K562 (cell line): ENCODE measurements at regions not wholly inside any gene's neighbourhood (a gene's known extent, or its start where the extent isn't known, plus 50 kb on each side); places are given as distances from the start of the nearest gene placed in this dataset.
A peak's percentile ranks its signal among the peaks of the same experiment; 100 is the strongest.

Source experiments
- ATAC-seq: fragments of 200-7000 bp; cut with Tn5 transposase; 3 replicates; pipeline ENCODE4 v1.9.1; 2020; ENCODE audit warnings: moderate library complexity
- BruUV-seq: library from RNA; stranded (reverse); fragments of 400-500 nt; replicated peaks from 2 replicates; lab custom pipeline; 2021; lab: Mats Ljungman, UMichigan
- CTCF ChIA-PET: fragments of 300-600 bp; formaldehyde crosslinking; extraction: SDS; loops from one replicate; lab custom pipeline; 2021; ENCODE audit warnings: low intra/inter-chr PET ratio; lab: Yijun Ruan, JAX
- POLR2A ChIA-PET: fragments of 300-600, 350-650 bp; sonication (Branson Sonifier 250); formaldehyde crosslinking; extraction: SDS; loops from one replicate; lab custom pipeline; 2021; ENCODE audit warnings: antibody characterized with exemption, inconsistent platforms; lab: Yijun Ruan, JAX
- DNase-seq, 4 experiments: peaks; one replicate each; pipeline versions ENCODE4 v3.0.0 to v3.0.0-alpha.2; 2011 to 2018; ENCODE audit warnings: low spot score in 3 of 4, mixed read lengths in 3 of 4; ENCODE audit errors: extremely low read depth in 1 of 4
- FAIRE-seq: peaks from 2 replicates; lab custom pipeline; 2011; peaks lifted over from hg19 to GRCh38; lab: Jason Lieb, UNC
- H2AFZ ChIP-seq: 2 replicates; pipeline ENCODE4 v1.6.0; 2011; ENCODE audit warnings: low read depth, low read length, control low read depth, inconsistent platforms
- H3K27ac ChIP-seq: fragments of 200-600 bp; 3 replicates; pipeline ENCODE4 v1.8.0; 2011; ENCODE audit warnings: low read depth, mild to moderate bottlenecking, control low read depth, inconsistent platforms, low read length, moderate library complexity, mixed read lengths; ENCODE audit errors: extremely low read depth
- H3K27me3 ChIP-seq, 2 experiments: fragments of 300-600 bp in 1 of 2; 2 replicates in 1 of 2; 3 replicates in 1 of 2; pipeline versions ENCODE4 v1.6.0 to v1.8.0; 2011; ENCODE audit warnings: inconsistent platforms in 2 of 2, low read length in 2 of 2, mild to moderate bottlenecking in 1 of 2, mixed read lengths in 1 of 2, moderate library complexity in 1 of 2; ENCODE audit not compliant: control insufficient read depth in 2 of 2, insufficient read depth in 2 of 2
- H3K36me3 ChIP-seq: fragments of 300-600 bp; 3 replicates; pipeline ENCODE4 v1.8.0; 2011; ENCODE audit warnings: mild to moderate bottlenecking, low read length, inconsistent platforms; ENCODE audit not compliant: control insufficient read depth, insufficient read depth
- H3K4me1 ChIP-seq, 2 experiments: fragments of 200-600 bp in 1 of 2; replicated peaks in 1 of 2; 2 replicates in 1 of 2; 3 replicates in 1 of 2; pipeline versions ENCODE4 v1.5.1 to v1.8.0; 2011; ENCODE audit warnings: inconsistent platforms in 2 of 2, low read length in 2 of 2, mild to moderate bottlenecking in 1 of 2, mixed read lengths in 1 of 2, moderate library complexity in 1 of 2; ENCODE audit not compliant: control insufficient read depth in 2 of 2, insufficient read depth in 2 of 2
- H3K4me2 ChIP-seq: 2 replicates; pipeline ENCODE4 v1.6.1; 2011; ENCODE audit warnings: low read length, control low read depth, inconsistent platforms, mixed read lengths; ENCODE audit not compliant: insufficient read depth
- H3K4me3 ChIP-seq: fragments of 200-600 bp; sonication (generic), shearing (Covaris generic); 2 replicates; pipeline ENCODE4 v1.5.1; 2016; ENCODE audit warnings: control low read depth, inconsistent platforms
- H3K79me2 ChIP-seq: fragments of 200-600 bp; 3 replicates; pipeline ENCODE4 v1.8.0; 2011; ENCODE audit warnings: low read length, inconsistent platforms; ENCODE audit not compliant: control insufficient read depth, insufficient read depth
- H3K9ac ChIP-seq, 2 experiments: 2 replicates each; pipeline versions ENCODE4 v1.6.0 to v1.6.1; 2011; ENCODE audit warnings: low read depth in 2 of 2, low read length in 2 of 2, control low read depth in 1 of 2, inconsistent platforms in 1 of 2, mild to moderate bottlenecking in 1 of 2, mixed read lengths in 1 of 2; ENCODE audit not compliant: insufficient read depth in 1 of 2
- H3K9me1 ChIP-seq: one replicate; pipeline ENCODE4 v1.6.0; 2011; ENCODE audit warnings: inconsistent platforms, mild to moderate bottlenecking, low read length, moderate library complexity; ENCODE audit not compliant: control insufficient read depth, insufficient read depth
- H3K9me3 ChIP-seq: replicated peaks from 2 replicates; pipeline ENCODE4 v1.5.1; 2011; ENCODE audit warnings: low read depth, low read length, inconsistent platforms; ENCODE audit not compliant: control insufficient read depth, insufficient read depth
- H4K20me1 ChIP-seq: replicated peaks from 2 replicates; pipeline ENCODE4 v1.6.1; 2011; ENCODE audit warnings: low read length, inconsistent platforms, mixed read lengths; ENCODE audit not compliant: control insufficient read depth, insufficient read depth
- CEBPB ChIP-seq: fragments of 450-650 bp; IDR thresholded peaks from 2 replicates; pipeline ENCODE4 v1.6.1; 2016; ENCODE audit warnings: missing genetic modification characterization, missing compliant biosample characterization
- CEBPG ChIP-seq, 3 experiments: fragments of 200-800 bp in 1 of 3; sonication (Bioruptor generic) in 1 of 3; sonication (generic) in 1 of 3; formaldehyde crosslinking in 1 of 3; IDR thresholded peaks in 2 of 3; conservative IDR thresholded peaks in 1 of 3; 2 replicates each; pipeline versions ENCODE4 v1.6.1 to v1.8.0; 2016 to 2022; ENCODE audit warnings: missing compliant biosample characterization in 2 of 3, missing genetic modification characterization in 2 of 3, mild to moderate bottlenecking in 1 of 3, missing genetic modification reagents in 1 of 3
- TCFL5 ChIP-seq: fragments of 250-450 bp; sonication (Bioruptor Pico); conservative IDR thresholded peaks from 2 replicates; pipeline ENCODE4 v1.6.1; 2021; ENCODE audit warnings: mild to moderate bottlenecking, moderate library complexity, matching md5 sums
- ZNF165 ChIP-seq: fragments of 250-450 bp; sonication (Bioruptor Pico); IDR thresholded peaks from 2 replicates; pipeline ENCODE4 v1.4.0; 2020; ENCODE audit warnings: borderline replicate concordance
- ZNF436 ChIP-seq: fragments of 250-450, 450-650 bp; sonication (Bioruptor Pico); formaldehyde crosslinking; IDR thresholded peaks from 2 replicates; pipeline ENCODE4 v1.7.0; 2020; ENCODE audit warnings: mild to moderate bottlenecking
- ZNF57 ChIP-seq: fragments of 450-650 bp; formaldehyde crosslinking; IDR thresholded peaks from 2 replicates; pipeline ENCODE4 v1.4.0; 2020; ENCODE audit warnings: mild to moderate bottlenecking, moderate library complexity
- ZNF766 ChIP-seq: fragments of 200-800 bp; sonication (Bioruptor generic); conservative IDR thresholded peaks from 2 replicates; pipeline ENCODE4 v1.6.1; 2016; ENCODE audit warnings: missing genetic modification characterization, missing compliant biosample characterization
- WGBS: fragments of 100-300 bp; shearing (Covaris generic); methylation state at CpG from one replicate; pipeline ENCODE4 v1.1.6; 2016; ENCODE audit warnings: low coverage, mixed read lengths; ENCODE audit not compliant: insufficient coverage; ENCODE audit errors: missing lambda C conversion rate; 5-methylcytosine and 5-hydroxymethylcytosine counted together
- in situ Hi-C: fragments of 300-500 bp; cut with MboI; formaldehyde crosslinking; loops from 4 replicates; pipeline ENCODE4 v1.15.0; 2018; ENCODE audit warnings: inconsistent platforms, mixed read lengths
- intact Hi-C: fragments of 100-400 bp; cut with micrococcal nuclease; formaldehyde crosslinking; loops from 2 replicates; pipeline ENCODE4 v1.14.2; 2022
- TF ChIP-seq, protein P1 (sequence below), 3 experiments: fragments of 200-800 bp in 1 of 3; sonication (Bioruptor generic) in 1 of 3; sonication (generic) in 1 of 3; formaldehyde crosslinking in 1 of 3; IDR thresholded peaks; 2 replicates each; pipeline versions ENCODE4 v1.6.1 to v1.8.0; 2016 to 2022; ENCODE audit warnings: mild to moderate bottlenecking in 2 of 3, missing compliant biosample characterization in 2 of 3, missing genetic modification characterization in 2 of 3, missing genetic modification reagents in 1 of 3

DNA sequence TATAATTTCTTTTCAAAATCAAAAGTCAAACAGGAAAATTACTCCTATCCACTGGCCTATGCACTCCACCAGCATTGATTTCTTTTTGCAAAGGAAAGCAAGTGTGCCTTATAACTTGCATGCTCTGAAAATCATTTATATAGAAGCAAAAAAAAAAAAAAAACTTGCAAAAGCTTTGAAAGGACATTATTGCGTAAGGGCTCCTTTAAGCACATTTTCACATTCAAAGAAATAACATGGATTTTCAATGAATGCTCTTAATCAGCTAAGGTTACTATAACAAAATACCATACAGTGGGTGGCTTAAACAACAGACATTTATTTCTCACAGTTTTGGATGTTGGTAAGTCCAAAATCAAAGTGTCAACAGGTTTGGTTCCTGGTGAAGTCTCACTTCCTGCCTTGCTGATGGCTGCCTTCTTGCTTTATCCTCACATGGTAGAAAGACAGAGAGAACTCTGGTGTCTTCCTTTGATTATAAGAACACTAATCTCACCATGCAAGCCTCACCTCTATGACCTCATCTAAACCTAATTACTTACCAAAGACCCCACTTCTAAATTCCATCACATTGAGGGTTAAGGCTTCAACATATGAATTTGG, 755.2 kb upstream of the CDH10 start:
- Histone ChIP-seq H3K79me2 (no peaks in the 10 kb centered on the region), H3K36me3 (no peaks in the 10 kb centered on the region), H3K27me3 (no peaks in the 10 kb centered on the region), H3K4me3 (no peak overlapping the region), H3K9me3 (no peaks in the 10 kb centered on the region), H3K27ac (no peak overlapping the region), H3K9me1 (no peaks in the 10 kb centered on the region), H3K4me2 (no peak overlapping the region), H3K4me1 (no peaks in the 10 kb centered on the region), H3K9ac (no peak overlapping the region), H4K20me1 (no peaks in the 10 kb centered on the region), H2AFZ (no peak overlapping the region)
- ChIA-PET POLR2A (no interaction called here), CTCF (no interaction called here)
- FAIRE-seq: no peak
- no peak for DNase-seq
- WGBS: 0% methylated on average over 1 of the region's 1 CpG
- BruUV-seq: no TSS peak
- no peak for ATAC-seq
- in situ Hi-C loops (no loop called here), intact Hi-C loops (no loop called here)
- no peak for TF ChIP-seq ZNF165 (CRISPR knock-in tag)
- no peak for TF ChIP-seq ZNF766 (CRISPR knock-in tag)
- no peak for TF ChIP-seq CEBPG (CRISPR knock-in tag; IDR thresholded peaks at IDR 0.05)
- TF ChIP-seq CEBPG (tag; conservative IDR thresholded peaks at IDR 0.05 in 1 of 2, IDR thresholded peaks at IDR 0.05 in 1 of 2): peak in 1 of 2 experiments; percentile 63; a peak in 1 of 4 replicates
- TF ChIP-seq, protein P1, sequence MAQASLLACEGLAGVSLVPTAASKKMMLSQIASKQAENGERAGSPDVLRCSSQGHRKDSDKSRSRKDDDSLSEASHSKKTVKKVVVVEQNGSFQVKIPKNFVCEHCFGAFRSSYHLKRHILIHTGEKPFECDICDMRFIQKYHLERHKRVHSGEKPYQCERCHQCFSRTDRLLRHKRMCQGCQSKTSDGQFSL (CRISPR knock-in tag; IDR thresholded peaks at IDR 0.05): no peak
- TF ChIP-seq, protein P1 (tag; IDR thresholded peaks at IDR 0.05): no peak
- TF ChIP-seq ZNF436 (CRISPR knock-in tag): no peak
- TF ChIP-seq TCFL5 (CRISPR knock-in tag): no peak
- TF ChIP-seq CEBPB (tag): 0 out of 2 replicates have a peak, but pooled peaks have one; percentile 6
- no peak for TF ChIP-seq ZNF57 (CRISPR knock-in tag)
